ENCODE measurements at regions not wholly inside any gene's neighbourhood (a gene's known extent, or its start where the extent isn't known, plus 50 kb on each side); places are given as distances from the start of the nearest gene placed in this dataset.
"Not testable (repeated sequence)": the region's sequence is repeated elsewhere in the genome, so short reads cannot be mapped to it uniquely, and the experiment has no call there.

GRCh38 chr15:20342601-20343394 lies 198.8 kb downstream of the GOLGA6L6 start:
- H3K4me1 ChIP-seq (ENCODE audit: control insufficient read depth, low read depth, low read length); DNase-seq; H2AK5ac ChIP-seq (ENCODE audit: low read length): not testable (repeated sequence)

GRCh38 chr15:20341901-20342600 lies 199.5 kb downstream of the GOLGA6L6 start:
- H3K23ac ChIP-seq (ENCODE audit: low read length) = no peak overlapping the region
- no peaks in the 10 kb centered on the region for H3K27me3 ChIP-seq (ENCODE audit: insufficient read depth, low read length, poor library complexity)
- no peak overlapping the region for H2BK120ac ChIP-seq (ENCODE audit: low read depth, low read length)
- no CpG with 5 or more reads among the region's 5 CpGs for WGBS (ENCODE audit: extremely low coverage, insufficient coverage, low lambda C conversion rate)
- H3K79me2 ChIP-seq (ENCODE audit: control insufficient read depth, insufficient read depth, low read length) = no peaks in the 10 kb centered on the region
- no peak overlapping the region for H2AK5ac ChIP-seq (ENCODE audit: low read length)
- no peaks in the 10 kb centered on the region for H3K4me1 ChIP-seq (ENCODE audit: control insufficient read depth, low read depth, low read length)
- no peak overlapping the region for H3K56ac ChIP-seq (ENCODE audit: low read length)
- H2BK5ac ChIP-seq (ENCODE audit: low read length) = no peak overlapping the region
- H4K5ac ChIP-seq (ENCODE audit: low read length) = no peak overlapping the region
- H2BK15ac ChIP-seq (replicated peaks; ENCODE audit: low read depth) = no peak overlapping the region
- no peak overlapping the region for H3K4me2 ChIP-seq (ENCODE audit: low read length)
- H3K4me3 ChIP-seq (ENCODE audit: low read length) = no peak overlapping the region
- no peaks in the 10 kb centered on the region for H3K79me1 ChIP-seq (ENCODE audit: low read length)
- H3K9ac ChIP-seq (ENCODE audit: low read length) = no peak overlapping the region
- H3K18ac ChIP-seq (ENCODE audit: low read length) = no peak overlapping the region
- no peak overlapping the region for H3K4ac ChIP-seq (ENCODE audit: low read depth, low read length)
- H4K8ac ChIP-seq (ENCODE audit: low read depth, low read length) = no peak overlapping the region
- H3K36me3 ChIP-seq (ENCODE audit: control insufficient read depth, insufficient read depth, low read length) = no peaks in the 10 kb centered on the region
- no peak for DNase-seq
- H3K27ac ChIP-seq (ENCODE audit: low read depth, low read length) = no peak overlapping the region

More at GRCh38 chr15:20342601-20343394, 198.8 kb downstream of the GOLGA6L6 start:
- H3K79me2 ChIP-seq (ENCODE audit: control insufficient read depth, insufficient read depth, low read length); H2BK120ac ChIP-seq (ENCODE audit: low read depth, low read length); H3K79me1 ChIP-seq (ENCODE audit: low read length); H3K4ac ChIP-seq (ENCODE audit: low read depth, low read length); H3K27ac ChIP-seq (ENCODE audit: low read depth, low read length); H2BK15ac ChIP-seq (replicated peaks; ENCODE audit: low read depth); H3K18ac ChIP-seq (ENCODE audit: low read length); H3K9ac ChIP-seq (ENCODE audit: low read length); H3K4me2 ChIP-seq (ENCODE audit: low read length); H3K23ac ChIP-seq (ENCODE audit: low read length); H3K4me3 ChIP-seq (ENCODE audit: low read length); H4K8ac ChIP-seq (ENCODE audit: low read depth, low read length); H4K5ac ChIP-seq (ENCODE audit: low read length); H3K27me3 ChIP-seq (ENCODE audit: insufficient read depth, low read length, poor library complexity); H3K36me3 ChIP-seq (ENCODE audit: control insufficient read depth, insufficient read depth, low read length); H2BK5ac ChIP-seq (ENCODE audit: low read length); H3K56ac ChIP-seq (ENCODE audit: low read length): not testable (repeated sequence)
- no CpG with 5 or more reads among the region's 4 CpGs for WGBS (ENCODE audit: extremely low coverage, insufficient coverage, low lambda C conversion rate)

- no peaks in the 10 kb centered on the region for H3K36me3 ChIP-seq (ENCODE audit: control insufficient read depth, insufficient read depth, low read length)
- H3K79me1 ChIP-seq (ENCODE audit: low read length) = no peaks in the 10 kb centered on the region
- no peak overlapping the region for H2BK5ac ChIP-seq (ENCODE audit: low read length)
- H3K56ac ChIP-seq (ENCODE audit: low read length) = no peak overlapping the region
- H4K5ac ChIP-seq (ENCODE audit: low read length) = no peak overlapping the region
- no peak overlapping the region for H3K18ac ChIP-seq (ENCODE audit: low read length)
- no peak overlapping the region for H4K8ac ChIP-seq (ENCODE audit: low read depth, low read length)
- no peak overlapping the region for H2BK120ac ChIP-seq (ENCODE audit: low read depth, low read length)
- no peaks in the 10 kb centered on the region for H3K79me2 ChIP-seq (ENCODE audit: control insufficient read depth, insufficient read depth, low read length)
- no peak overlapping the region for H3K9ac ChIP-seq (ENCODE audit: low read length)
- no peak for DNase-seq
- H3K4me2 ChIP-seq (ENCODE audit: low read length) = no peak overlapping the region
- WGBS (ENCODE audit: extremely low coverage, insufficient coverage, low lambda C conversion rate) = no CpG with 5 or more reads among the region's 7 CpGs
- no peaks in the 10 kb centered on the region for H3K4me1 ChIP-seq (ENCODE audit: control insufficient read depth, low read depth, low read length)
- no peak overlapping the region for H3K4me3 ChIP-seq (ENCODE audit: low read length)
- no peak overlapping the region for H2BK15ac ChIP-seq (replicated peaks; ENCODE audit: low read depth)
- no peak overlapping the region for H3K27ac ChIP-seq (ENCODE audit: low read depth, low read length)
- H3K4ac ChIP-seq (ENCODE audit: low read depth, low read length) = no peak overlapping the region
- H3K27me3 ChIP-seq (ENCODE audit: insufficient read depth, low read length, poor library complexity) = no peaks in the 10 kb centered on the region
- no peak overlapping the region for H3K23ac ChIP-seq (ENCODE audit: low read length)
- no peak overlapping the region for H2AK5ac ChIP-seq (ENCODE audit: low read length)
Observed at GRCh38 chr15:20340931-20341661, 200.5 kb downstream of the GOLGA6L6 start.

- no peaks in the 10 kb centered on the region for H3K79me2 ChIP-seq (ENCODE audit: control insufficient read depth, insufficient read depth, low read length)
- H3K4me3 ChIP-seq (ENCODE audit: low read length) = no peak overlapping the region
- WGBS (ENCODE audit: extremely low coverage, insufficient coverage, low lambda C conversion rate) = no CpG with 5 or more reads among the region's 9 CpGs
- no peak overlapping the region for H3K9ac ChIP-seq (ENCODE audit: low read length)
- no peaks in the 10 kb centered on the region for H3K36me3 ChIP-seq (ENCODE audit: control insufficient read depth, insufficient read depth, low read length)
- no peak overlapping the region for H4K5ac ChIP-seq (ENCODE audit: low read length)
- H3K23ac ChIP-seq (ENCODE audit: low read length) = no peak overlapping the region
- H3K18ac ChIP-seq (ENCODE audit: low read length) = no peak overlapping the region
- no peak overlapping the region for H3K4ac ChIP-seq (ENCODE audit: low read depth, low read length)
- no peaks in the 10 kb centered on the region for H3K27me3 ChIP-seq (ENCODE audit: insufficient read depth, low read length, poor library complexity)
- H3K4me1 ChIP-seq (ENCODE audit: control insufficient read depth, low read depth, low read length) = no peaks in the 10 kb centered on the region
- no peak overlapping the region for H2BK5ac ChIP-seq (ENCODE audit: low read length)
- no peak overlapping the region for H2BK15ac ChIP-seq (replicated peaks; ENCODE audit: low read depth)
- DNase-seq = no peak
- no peak overlapping the region for H2AK5ac ChIP-seq (ENCODE audit: low read length)
- H3K4me2 ChIP-seq (ENCODE audit: low read length) = no peak overlapping the region
- no peak overlapping the region for H4K8ac ChIP-seq (ENCODE audit: low read depth, low read length)
- no peak overlapping the region for H2BK120ac ChIP-seq (ENCODE audit: low read depth, low read length)
- H3K56ac ChIP-seq (ENCODE audit: low read length) = no peak overlapping the region
- H3K27ac ChIP-seq (ENCODE audit: low read depth, low read length) = no peak overlapping the region
- H3K79me1 ChIP-seq (ENCODE audit: low read length) = no peaks in the 10 kb centered on the region
Observed at GRCh38 chr15:20340331-20340811, 201.2 kb downstream of the GOLGA6L6 start.

- H3K4ac ChIP-seq (ENCODE audit: low read depth, low read length); H3K23ac ChIP-seq (ENCODE audit: low read length); H3K79me2 ChIP-seq (ENCODE audit: control insufficient read depth, insufficient read depth, low read length); H4K5ac ChIP-seq (ENCODE audit: low read length); H3K79me1 ChIP-seq (ENCODE audit: low read length); H3K27ac ChIP-seq (ENCODE audit: low read depth, low read length); DNase-seq; H3K4me1 ChIP-seq (ENCODE audit: control insufficient read depth, low read depth, low read length); H2BK120ac ChIP-seq (ENCODE audit: low read depth, low read length); H3K9ac ChIP-seq (ENCODE audit: low read length); H3K56ac ChIP-seq (ENCODE audit: low read length); H3K4me3 ChIP-seq (ENCODE audit: low read length); H2AK5ac ChIP-seq (ENCODE audit: low read length); H2BK5ac ChIP-seq (ENCODE audit: low read length); H3K4me2 ChIP-seq (ENCODE audit: low read length); H2BK15ac ChIP-seq (replicated peaks; ENCODE audit: low read depth); H4K8ac ChIP-seq (ENCODE audit: low read depth, low read length); H3K18ac ChIP-seq (ENCODE audit: low read length); H3K27me3 ChIP-seq (ENCODE audit: insufficient read depth, low read length, poor library complexity); H3K36me3 ChIP-seq (ENCODE audit: control insufficient read depth, insufficient read depth, low read length): not testable (repeated sequence)
- WGBS (ENCODE audit: extremely low coverage, insufficient coverage, low lambda C conversion rate) = no CpG with 5 or more reads among the region's 17 CpGs
Observed at GRCh38 chr15:20339086-20339791, 202.4 kb downstream of the GOLGA6L6 start.

Data from mesendoderm (in vitro differentiated cells).